HEK293 (cell line): ENCODE measurements at regions not wholly inside any gene's neighbourhood (a gene's known extent, or its start where the extent isn't known, plus 50 kb on each side); places are given as distances from the start of the nearest gene placed in this dataset.

Experiments used
- GLIS2 ChIP-seq: fragments of 450-650 bp; formaldehyde crosslinking; IDR thresholded peaks from 2 replicates; pipeline ENCODE4 v1.5.1; 2016; ENCODE audit warnings: missing biosample characterization, missing genetic modification characterization
- MYNN ChIP-seq: fragments of 450-650 bp; formaldehyde crosslinking; IDR thresholded peaks from 2 replicates; pipeline ENCODE4 v1.5.1; 2016; ENCODE audit warnings: missing biosample characterization, missing genetic modification characterization, borderline replicate concordance
- YY1 ChIP-seq: fragments of 450-650 bp; formaldehyde crosslinking; IDR thresholded peaks from 2 replicates; pipeline ENCODE4 v1.5.1; 2018; ENCODE audit warnings: missing biosample characterization, missing genetic modification characterization
- ZBTB17 ChIP-seq: fragments of 450-650 bp; formaldehyde crosslinking; IDR thresholded peaks from 2 replicates; pipeline ENCODE4 v1.5.1; 2016; ENCODE audit warnings: missing biosample characterization, missing genetic modification characterization
- ZNF239 ChIP-seq: fragments of 450-650 bp; formaldehyde crosslinking; IDR thresholded peaks from 2 replicates; pipeline ENCODE4 v1.5.1; 2016; ENCODE audit warnings: missing biosample characterization, missing genetic modification characterization
- ZNF423 ChIP-seq: fragments of 450-650 bp; formaldehyde crosslinking; IDR thresholded peaks from 2 replicates; pipeline ENCODE4 v1.5.1; 2016; ENCODE audit warnings: missing biosample characterization, missing genetic modification characterization
- ZNF473 ChIP-seq: fragments of 450-650 bp; formaldehyde crosslinking; IDR thresholded peaks from 2 replicates; pipeline ENCODE4 v1.5.1; 2017; ENCODE audit warnings: missing biosample characterization, missing genetic modification characterization
- ZNF621 ChIP-seq: fragments of 450-650 bp; formaldehyde crosslinking; IDR thresholded peaks from 2 replicates; pipeline ENCODE4 v1.5.1; 2017; ENCODE audit warnings: missing biosample characterization, missing genetic modification characterization
- ZNF660 ChIP-seq: fragments of 450-650 bp; IDR thresholded peaks from 2 replicates; pipeline ENCODE4 v1.5.1; 2018; ENCODE audit warnings: missing biosample characterization, mild to moderate bottlenecking, missing genetic modification characterization
- TF ChIP-seq, protein P1 (sequence below): fragments of 450-650 bp; formaldehyde crosslinking; IDR thresholded peaks from 2 replicates; pipeline ENCODE4 v1.5.1; 2016; ENCODE audit warnings: missing biosample characterization, missing genetic modification characterization
- TF ChIP-seq, protein P2 (sequence below): fragments of 450-650 bp; formaldehyde crosslinking; IDR thresholded peaks from 2 replicates; pipeline ENCODE4 v1.5.1; 2016; ENCODE audit warnings: missing biosample characterization, missing genetic modification characterization
- TF ChIP-seq, protein P3 (sequence below): fragments of 450-650 bp; formaldehyde crosslinking; IDR thresholded peaks from 2 replicates; pipeline ENCODE4 v1.5.1; 2016; ENCODE audit warnings: missing biosample characterization, missing genetic modification characterization

DNA sequence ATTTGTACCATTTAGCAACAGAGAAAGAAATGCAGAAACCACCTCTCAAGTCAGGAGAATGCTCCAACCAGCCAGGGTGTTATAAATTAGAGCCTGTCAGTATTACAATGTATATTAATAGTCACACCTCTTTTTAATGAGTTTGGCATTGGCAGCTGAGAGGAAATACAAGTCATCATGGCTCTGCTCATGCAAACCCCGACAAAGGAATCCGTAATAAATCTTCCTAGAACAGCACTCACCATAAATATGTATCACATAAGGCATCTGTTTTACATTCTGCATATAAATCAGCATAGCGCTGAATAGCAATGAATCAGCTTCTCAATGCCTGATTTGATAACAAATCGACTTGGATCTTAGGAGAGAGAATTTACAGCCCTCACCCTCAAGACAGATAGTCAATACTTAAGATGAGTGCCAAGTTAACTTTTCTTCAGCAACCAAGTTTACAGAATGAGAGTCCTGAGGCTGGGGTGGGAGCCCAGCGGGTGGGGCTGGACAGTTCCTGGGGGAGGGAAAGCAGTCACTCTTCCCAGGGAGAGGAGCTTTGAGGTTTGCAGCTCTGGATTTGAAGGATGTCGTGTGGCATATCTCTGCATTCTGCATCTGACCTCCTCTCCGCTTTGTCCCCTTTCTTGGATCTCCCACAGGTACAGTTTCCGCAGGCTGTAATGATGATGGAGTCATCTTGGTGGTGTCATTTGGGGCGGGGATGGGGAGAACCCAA, 1034.4 kb upstream of the NR2F2 start:
- no peak for TF ChIP-seq ZNF239 (tag by site-specific recombination)
- no peak for TF ChIP-seq ZNF621
- TF ChIP-seq, protein P1, sequence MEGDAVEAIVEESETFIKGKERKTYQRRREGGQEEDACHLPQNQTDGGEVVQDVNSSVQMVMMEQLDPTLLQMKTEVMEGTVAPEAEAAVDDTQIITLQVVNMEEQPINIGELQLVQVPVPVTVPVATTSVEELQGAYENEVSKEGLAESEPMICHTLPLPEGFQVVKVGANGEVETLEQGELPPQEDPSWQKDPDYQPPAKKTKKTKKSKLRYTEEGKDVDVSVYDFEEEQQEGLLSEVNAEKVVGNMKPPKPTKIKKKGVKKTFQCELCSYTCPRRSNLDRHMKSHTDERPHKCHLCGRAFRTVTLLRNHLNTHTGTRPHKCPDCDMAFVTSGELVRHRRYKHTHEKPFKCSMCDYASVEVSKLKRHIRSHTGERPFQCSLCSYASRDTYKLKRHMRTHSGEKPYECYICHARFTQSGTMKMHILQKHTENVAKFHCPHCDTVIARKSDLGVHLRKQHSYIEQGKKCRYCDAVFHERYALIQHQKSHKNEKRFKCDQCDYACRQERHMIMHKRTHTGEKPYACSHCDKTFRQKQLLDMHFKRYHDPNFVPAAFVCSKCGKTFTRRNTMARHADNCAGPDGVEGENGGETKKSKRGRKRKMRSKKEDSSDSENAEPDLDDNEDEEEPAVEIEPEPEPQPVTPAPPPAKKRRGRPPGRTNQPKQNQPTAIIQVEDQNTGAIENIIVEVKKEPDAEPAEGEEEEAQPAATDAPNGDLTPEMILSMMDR (tag by site-specific recombination): no peak
- TF ChIP-seq, protein P2, sequence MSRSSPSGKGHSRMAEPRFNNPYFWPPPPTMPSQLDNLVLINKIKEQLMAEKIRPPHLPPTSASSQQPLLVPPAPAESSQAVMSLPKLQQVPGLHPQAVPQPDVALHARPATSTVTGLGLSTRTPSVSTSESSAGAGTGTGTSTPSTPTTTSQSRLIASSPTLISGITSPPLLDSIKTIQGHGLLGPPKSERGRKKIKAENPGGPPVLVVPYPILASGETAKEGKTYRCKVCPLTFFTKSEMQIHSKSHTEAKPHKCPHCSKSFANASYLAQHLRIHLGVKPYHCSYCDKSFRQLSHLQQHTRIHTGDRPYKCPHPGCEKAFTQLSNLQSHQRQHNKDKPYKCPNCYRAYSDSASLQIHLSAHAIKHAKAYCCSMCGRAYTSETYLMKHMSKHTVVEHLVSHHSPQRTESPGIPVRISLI (tag by site-specific recombination): no peak
- no peak for TF ChIP-seq ZNF473 (tag by site-specific recombination)
- no peak for TF ChIP-seq ZNF423
- no peak for TF ChIP-seq ZBTB17 (tag by site-specific recombination)
- TF ChIP-seq ZNF660 (tag by site-specific recombination): no peak
- TF ChIP-seq MYNN (tag by site-specific recombination): no peak
- TF ChIP-seq, protein P3, sequence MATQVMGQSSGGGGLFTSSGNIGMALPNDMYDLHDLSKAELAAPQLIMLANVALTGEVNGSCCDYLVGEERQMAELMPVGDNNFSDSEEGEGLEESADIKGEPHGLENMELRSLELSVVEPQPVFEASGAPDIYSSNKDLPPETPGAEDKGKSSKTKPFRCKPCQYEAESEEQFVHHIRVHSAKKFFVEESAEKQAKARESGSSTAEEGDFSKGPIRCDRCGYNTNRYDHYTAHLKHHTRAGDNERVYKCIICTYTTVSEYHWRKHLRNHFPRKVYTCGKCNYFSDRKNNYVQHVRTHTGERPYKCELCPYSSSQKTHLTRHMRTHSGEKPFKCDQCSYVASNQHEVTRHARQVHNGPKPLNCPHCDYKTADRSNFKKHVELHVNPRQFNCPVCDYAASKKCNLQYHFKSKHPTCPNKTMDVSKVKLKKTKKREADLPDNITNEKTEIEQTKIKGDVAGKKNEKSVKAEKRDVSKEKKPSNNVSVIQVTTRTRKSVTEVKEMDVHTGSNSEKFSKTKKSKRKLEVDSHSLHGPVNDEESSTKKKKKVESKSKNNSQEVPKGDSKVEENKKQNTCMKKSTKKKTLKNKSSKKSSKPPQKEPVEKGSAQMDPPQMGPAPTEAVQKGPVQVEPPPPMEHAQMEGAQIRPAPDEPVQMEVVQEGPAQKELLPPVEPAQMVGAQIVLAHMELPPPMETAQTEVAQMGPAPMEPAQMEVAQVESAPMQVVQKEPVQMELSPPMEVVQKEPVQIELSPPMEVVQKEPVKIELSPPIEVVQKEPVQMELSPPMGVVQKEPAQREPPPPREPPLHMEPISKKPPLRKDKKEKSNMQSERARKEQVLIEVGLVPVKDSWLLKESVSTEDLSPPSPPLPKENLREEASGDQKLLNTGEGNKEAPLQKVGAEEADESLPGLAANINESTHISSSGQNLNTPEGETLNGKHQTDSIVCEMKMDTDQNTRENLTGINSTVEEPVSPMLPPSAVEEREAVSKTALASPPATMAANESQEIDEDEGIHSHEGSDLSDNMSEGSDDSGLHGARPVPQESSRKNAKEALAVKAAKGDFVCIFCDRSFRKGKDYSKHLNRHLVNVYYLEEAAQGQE (tag by site-specific recombination): no peak
- no peak for TF ChIP-seq YY1 (tag by site-specific recombination)
- no peak for TF ChIP-seq GLIS2 (tag by site-specific recombination)
